Osteoblast (primary cell): ENCODE measurements at regions not wholly inside any gene's neighbourhood (a gene's known extent, or its start where the extent isn't known, plus 50 kb on each side); places are given as distances from the start of the nearest gene placed in this dataset.

Experiments used
- DNase-seq: peaks from one replicate; pipeline ENCODE4 v3.0.0; 2011; ENCODE audit warnings: low spot score, mixed read lengths; ENCODE audit not compliant: insufficient read length; ENCODE audit errors: missing footprints
- H2AFZ ChIP-seq: 2 replicates; pipeline ENCODE4 v1.6.0; 2011; ENCODE audit warnings: mild to moderate bottlenecking, low read length
- H3K27ac ChIP-seq: 2 replicates; pipeline ENCODE4 v1.5.1; 2011; ENCODE audit warnings: mild to moderate bottlenecking, low read depth, low read length, moderate library complexity
- H3K27me3 ChIP-seq: 2 replicates; pipeline ENCODE4 v1.6.0; 2012; ENCODE audit warnings: mild to moderate bottlenecking, control low read depth, inconsistent platforms, low read length, moderate library complexity; ENCODE audit not compliant: insufficient read depth
- H3K36me3 ChIP-seq: 2 replicates; pipeline ENCODE4 v1.5.1; 2011; ENCODE audit warnings: mild to moderate bottlenecking, low read length, control low read depth, moderate library complexity; ENCODE audit not compliant: insufficient read depth
- H3K4me1 ChIP-seq: 2 replicates; pipeline ENCODE4 v1.5.1; 2011; ENCODE audit warnings: mild to moderate bottlenecking, low read length, control low read depth, moderate library complexity; ENCODE audit not compliant: insufficient read depth
- H3K4me2 ChIP-seq: 2 replicates; pipeline ENCODE4 v1.6.0; 2011; ENCODE audit warnings: mild to moderate bottlenecking, low read length; ENCODE audit not compliant: insufficient read depth
- H3K4me3 ChIP-seq: fragments of 200-600 bp; sonication (generic); 3 replicates; pipeline ENCODE4 v1.5.1; 2012; ENCODE audit warnings: mild to moderate bottlenecking, low read length, inconsistent platforms; ENCODE audit not compliant: insufficient read depth
- H3K79me2 ChIP-seq: 2 replicates; pipeline ENCODE4 v1.6.0; 2012; ENCODE audit warnings: mild to moderate bottlenecking, low read length, control low read depth, inconsistent platforms; ENCODE audit not compliant: insufficient read depth
- H3K9me3 ChIP-seq: 2 replicates; pipeline ENCODE4 v1.5.1; 2011; ENCODE audit warnings: low read depth, low read length, control low read depth
- H4K20me1 ChIP-seq: 2 replicates; pipeline ENCODE4 v1.6.0; 2012; ENCODE audit warnings: mild to moderate bottlenecking, low read length, control low read depth; ENCODE audit not compliant: insufficient read depth
- TF ChIP-seq, protein P1 (sequence below): IDR thresholded peaks from 2 replicates; pipeline ENCODE4 v1.5.1; 2011; ENCODE audit warnings: mild to moderate bottlenecking, low read depth, low read length, moderate library complexity; ENCODE audit errors: extremely low read depth

DNA sequence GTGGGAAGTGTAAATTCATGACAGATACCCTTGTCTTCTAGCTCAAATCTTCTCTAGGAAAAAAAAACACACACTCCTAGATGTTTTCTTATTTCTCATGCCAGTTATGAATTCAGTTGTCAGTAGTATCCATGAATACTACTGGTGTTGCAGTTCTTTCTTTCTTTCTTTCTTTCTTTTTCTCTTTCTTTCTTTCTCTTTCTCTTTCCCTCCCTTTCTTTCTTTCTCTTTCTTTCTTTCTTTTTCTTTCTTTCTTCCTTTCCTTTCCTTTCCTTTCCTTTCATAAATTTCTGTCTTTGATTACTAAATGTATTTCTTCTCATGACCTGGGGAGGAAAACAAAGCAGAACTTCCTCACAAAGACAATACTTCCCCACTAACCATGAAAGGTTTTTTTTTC, 253.8 kb downstream of the PCDH7 start:
- no peaks in the 10 kb centered on the region for H3K9me3 ChIP-seq
- no peaks in the 10 kb centered on the region for H3K27me3 ChIP-seq
- H4K20me1 ChIP-seq = no peaks in the 10 kb centered on the region
- TF ChIP-seq, protein P1, sequence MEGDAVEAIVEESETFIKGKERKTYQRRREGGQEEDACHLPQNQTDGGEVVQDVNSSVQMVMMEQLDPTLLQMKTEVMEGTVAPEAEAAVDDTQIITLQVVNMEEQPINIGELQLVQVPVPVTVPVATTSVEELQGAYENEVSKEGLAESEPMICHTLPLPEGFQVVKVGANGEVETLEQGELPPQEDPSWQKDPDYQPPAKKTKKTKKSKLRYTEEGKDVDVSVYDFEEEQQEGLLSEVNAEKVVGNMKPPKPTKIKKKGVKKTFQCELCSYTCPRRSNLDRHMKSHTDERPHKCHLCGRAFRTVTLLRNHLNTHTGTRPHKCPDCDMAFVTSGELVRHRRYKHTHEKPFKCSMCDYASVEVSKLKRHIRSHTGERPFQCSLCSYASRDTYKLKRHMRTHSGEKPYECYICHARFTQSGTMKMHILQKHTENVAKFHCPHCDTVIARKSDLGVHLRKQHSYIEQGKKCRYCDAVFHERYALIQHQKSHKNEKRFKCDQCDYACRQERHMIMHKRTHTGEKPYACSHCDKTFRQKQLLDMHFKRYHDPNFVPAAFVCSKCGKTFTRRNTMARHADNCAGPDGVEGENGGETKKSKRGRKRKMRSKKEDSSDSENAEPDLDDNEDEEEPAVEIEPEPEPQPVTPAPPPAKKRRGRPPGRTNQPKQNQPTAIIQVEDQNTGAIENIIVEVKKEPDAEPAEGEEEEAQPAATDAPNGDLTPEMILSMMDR = no peak
- H3K79me2 ChIP-seq = no peaks in the 10 kb centered on the region
- H3K27ac ChIP-seq = no peak overlapping the region
- H3K36me3 ChIP-seq = no peaks in the 10 kb centered on the region
- no peak overlapping the region for H3K4me3 ChIP-seq
- H2AFZ ChIP-seq = no peak overlapping the region
- DNase-seq = no peak
- H3K4me1 ChIP-seq = no peaks in the 10 kb centered on the region
- H3K4me2 ChIP-seq = no peak overlapping the region

GRCh38 chr4:30979402-30979801, 259.2 kb downstream of the PCDH7 start:
- Histone ChIP-seq H3K4me1 (no peaks in the 10 kb centered on the region), H3K4me3 (no peak overlapping the region), H3K36me3 (no peaks in the 10 kb centered on the region), H3K9me3 (no peaks in the 10 kb centered on the region), H4K20me1 (no peaks in the 10 kb centered on the region), H3K27ac (no peak overlapping the region), H3K27me3 (no peaks in the 10 kb centered on the region), H3K79me2 (no peaks in the 10 kb centered on the region), H2AFZ (no peak overlapping the region), H3K4me2 (no peak overlapping the region)
- TF ChIP-seq, protein P1 = no peak
- DNase-seq = no peak

DNA sequence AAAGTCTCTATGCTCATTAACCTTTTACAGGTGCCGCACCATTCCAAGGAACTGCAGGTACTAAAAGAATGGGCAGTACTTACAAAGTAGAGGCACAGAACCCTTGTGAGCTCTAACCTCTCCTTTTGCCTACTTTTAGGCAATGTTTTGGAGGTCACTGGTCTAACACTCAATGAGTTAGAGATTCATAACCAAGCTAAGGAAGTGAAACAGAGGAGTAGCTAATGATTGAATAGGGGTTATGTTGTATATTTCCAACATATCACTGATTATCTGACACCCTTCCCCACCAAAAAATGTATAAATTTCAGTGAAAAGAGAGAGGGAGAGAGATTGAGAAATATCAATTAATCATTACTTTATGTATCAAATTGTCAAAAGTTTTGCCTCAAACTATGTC, 269.3 kb downstream of the PCDH7 start:
- DNase-seq = no peak
- TF ChIP-seq, protein P1 = no peak
- no peak overlapping the region for H2AFZ ChIP-seq
- H3K27ac ChIP-seq = no peak overlapping the region
- H3K4me1 ChIP-seq = no peaks in the 10 kb centered on the region
- H3K27me3 ChIP-seq = no peaks in the 10 kb centered on the region
- no peak overlapping the region for H3K4me3 ChIP-seq
- H4K20me1 ChIP-seq = no peaks in the 10 kb centered on the region
- no peaks in the 10 kb centered on the region for H3K9me3 ChIP-seq
- no peaks in the 10 kb centered on the region for H3K36me3 ChIP-seq
- H3K79me2 ChIP-seq = no peaks in the 10 kb centered on the region
- no peak overlapping the region for H3K4me2 ChIP-seq

- Histone ChIP-seq H3K9me3 (peaks cover 3% of the 10 kb centered on the region), H3K4me2 (no peak overlapping the region), H3K79me2 (no peaks in the 10 kb centered on the region), H2AFZ (no peak overlapping the region), H3K36me3 (no peaks in the 10 kb centered on the region), H3K27me3 (no peaks in the 10 kb centered on the region), H4K20me1 (no peaks in the 10 kb centered on the region), H3K27ac (no peak overlapping the region), H3K4me3 (no peak overlapping the region), H3K4me1 (no peaks in the 10 kb centered on the region)
- TF ChIP-seq, protein P1 = no peak
- no peak for DNase-seq
Observed at GRCh38 chr4:30996841-30997240, 276.7 kb downstream of the PCDH7 start.
